ENCODE measurements at regions not wholly inside any gene's neighbourhood (a gene's known extent, or its start where the extent isn't known, plus 50 kb on each side); places are given as distances from the start of the nearest gene placed in this dataset.

DNA sequence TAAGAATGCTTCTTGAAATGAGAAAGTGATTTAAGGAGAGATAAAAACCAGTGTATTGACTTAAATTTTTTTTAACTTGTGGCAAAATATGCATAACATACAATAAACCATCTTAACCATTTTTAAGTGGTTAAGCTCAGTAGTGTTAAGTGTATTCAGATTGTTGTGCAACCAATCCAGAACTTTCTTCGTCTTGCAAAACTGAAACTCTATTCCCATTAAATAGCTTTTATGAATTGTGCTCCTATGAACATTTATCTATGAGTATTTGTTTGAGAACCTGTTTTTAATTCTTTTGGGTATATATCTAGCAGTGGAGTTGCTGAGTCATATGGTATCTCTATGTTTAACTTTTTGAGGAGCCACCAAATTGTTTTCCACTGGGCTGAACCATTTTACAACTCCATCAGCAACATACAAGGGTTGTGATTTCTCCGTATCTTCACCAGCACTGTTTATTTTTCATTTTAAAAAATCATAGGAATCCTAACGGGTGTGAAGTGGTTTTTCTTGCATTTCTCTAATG, 76.6 kb upstream of the ACTBL2 start:
- Mint-ChIP-seq H3K4me1 (no peaks in the 10 kb centered on the region), H3K27me3 (peaks cover 0 to 1% of the 10 kb centered on the region in 2 donors), H3K36me3 (no peaks in the 10 kb centered on the region), H3K27ac (no peak overlapping the region), H3K4me3 (no peak overlapping the region), H3K9me3 (no peaks in the 10 kb centered on the region)
- DNase-seq (no peak), ATAC-seq (replicated peaks) (no peak)

DNA sequence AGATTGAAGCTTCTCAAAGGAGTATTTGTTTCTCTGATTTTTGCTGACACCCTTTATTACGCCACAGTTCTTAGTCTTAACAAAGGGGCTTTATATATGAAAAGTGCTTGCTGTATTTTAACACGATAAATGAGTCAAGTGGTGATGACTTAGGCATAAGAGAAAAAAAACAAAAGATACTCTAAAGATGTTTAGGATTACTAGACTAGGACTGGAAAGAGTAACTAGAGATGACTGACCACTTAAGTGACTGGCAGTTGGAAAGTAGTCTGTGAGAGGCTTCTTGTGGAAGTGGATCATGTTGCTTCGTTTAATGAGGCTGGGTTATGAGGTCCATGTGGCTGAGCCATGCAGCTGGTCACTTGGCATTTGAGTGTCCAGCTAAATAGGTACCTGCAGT, 69.4 kb upstream of the ACTBL2 start:
- no peaks in the 10 kb centered on the region for H3K36me3 Mint-ChIP-seq
- H3K27ac Mint-ChIP-seq = no peak overlapping the region
- no peaks in the 10 kb centered on the region for H3K4me1 Mint-ChIP-seq
- DNase-seq (no peak), ATAC-seq (replicated peaks) (no peak)
- H3K4me3 Mint-ChIP-seq = no peak overlapping the region
- peaks cover 0 to 2% of the 10 kb centered on the region in 2 donors for H3K9me3 Mint-ChIP-seq
- H3K27me3 Mint-ChIP-seq = peaks cover 0 to 9% of the 10 kb centered on the region in 2 donors

DNA sequence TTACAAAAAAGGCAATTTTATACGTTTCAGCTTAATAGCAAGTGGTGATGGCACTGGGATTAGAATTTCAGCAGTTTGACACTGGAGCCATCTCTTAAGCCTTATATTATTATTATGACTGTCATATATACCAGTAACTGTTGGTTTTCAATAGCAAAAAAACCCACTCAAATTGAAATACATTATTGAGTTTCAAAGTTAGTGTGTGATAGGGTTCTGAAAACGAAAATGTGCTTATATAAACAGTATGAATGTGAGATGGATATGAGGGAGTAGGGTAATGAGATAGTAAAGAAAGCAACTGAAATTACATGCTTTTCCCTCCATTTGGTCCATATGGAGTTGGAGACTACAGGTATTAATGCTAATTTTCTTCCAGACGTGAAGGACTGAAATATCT, 68.6 kb upstream of the ACTBL2 start:
- Mint-ChIP-seq H3K27ac (no peak overlapping the region), H3K4me1 (no peaks in the 10 kb centered on the region), H3K4me3 (no peak overlapping the region), H3K9me3 (peaks cover 0 to 2% of the 10 kb centered on the region in 2 donors), H3K36me3 (no peaks in the 10 kb centered on the region), H3K27me3 (peaks cover 0 to 9% of the 10 kb centered on the region in 2 donors)
- DNase-seq = no peak
- no peak for ATAC-seq (replicated peaks)

DNA sequence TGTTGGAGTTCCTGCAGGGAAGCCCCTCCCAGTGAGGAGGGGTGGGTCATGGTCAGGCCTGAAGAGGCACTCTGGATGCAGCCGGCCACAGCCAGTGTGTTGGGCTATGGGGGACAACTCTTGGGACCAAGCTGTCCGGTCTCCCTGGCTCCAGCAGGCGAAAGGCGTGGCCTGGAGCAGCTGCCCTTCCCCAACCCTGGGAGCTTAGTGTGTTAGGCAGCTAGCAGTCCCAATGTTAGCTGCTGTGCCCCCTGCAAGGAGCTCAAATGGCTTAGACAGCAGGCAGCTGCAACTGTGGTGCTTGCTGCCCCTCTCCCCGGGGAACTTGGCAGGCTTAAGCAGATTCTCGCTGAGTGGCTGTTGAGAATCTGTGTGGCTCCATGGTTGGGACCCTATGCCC, 67.5 kb upstream of the ACTBL2 start:
- Mint-ChIP-seq H3K36me3 (no peaks in the 10 kb centered on the region), H3K4me1 (no peaks in the 10 kb centered on the region)

DNA sequence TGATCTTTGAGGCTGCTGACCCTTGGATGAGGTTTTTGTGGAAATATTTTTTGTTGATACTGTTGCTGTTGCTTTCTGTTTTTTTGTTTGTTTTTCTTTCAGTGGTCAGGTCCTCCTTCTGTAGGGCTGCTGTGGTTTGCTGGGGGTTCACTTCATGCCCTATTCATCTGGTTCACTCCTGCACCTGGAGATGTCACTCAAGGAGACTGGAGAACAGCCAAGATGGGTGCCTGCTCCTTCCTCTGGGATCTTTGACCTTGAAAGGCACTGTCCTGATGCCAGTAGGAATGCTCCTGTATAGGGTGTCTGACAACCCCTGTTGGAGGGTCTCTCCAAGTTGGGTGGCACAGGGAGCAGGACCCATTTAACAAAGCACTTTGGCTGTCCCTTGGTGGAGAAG, 67.0 kb upstream of the ACTBL2 start:
- Mint-ChIP-seq H3K4me3 (no peak overlapping the region), H3K27ac (no peak overlapping the region), H3K9me3 (peaks cover 0 to 2% of the 10 kb centered on the region in 2 donors), H3K36me3 (no peaks in the 10 kb centered on the region), H3K27me3 (peaks cover 0 to 9% of the 10 kb centered on the region in 2 donors), H3K4me1 (no peaks in the 10 kb centered on the region)
- ATAC-seq (replicated peaks) (no peak), DNase-seq (no peak)

More for the DNA sequence above, 67.5 kb upstream of the ACTBL2 start:
- Mint-ChIP-seq H3K27ac (no peak overlapping the region), H3K4me3 (no peak overlapping the region), H3K9me3 (peaks cover 0 to 2% of the 10 kb centered on the region in 2 donors), H3K27me3 (peaks cover 0 to 9% of the 10 kb centered on the region in 2 donors)
- no peak for DNase-seq
- ATAC-seq (replicated peaks) = no peak

DNA sequence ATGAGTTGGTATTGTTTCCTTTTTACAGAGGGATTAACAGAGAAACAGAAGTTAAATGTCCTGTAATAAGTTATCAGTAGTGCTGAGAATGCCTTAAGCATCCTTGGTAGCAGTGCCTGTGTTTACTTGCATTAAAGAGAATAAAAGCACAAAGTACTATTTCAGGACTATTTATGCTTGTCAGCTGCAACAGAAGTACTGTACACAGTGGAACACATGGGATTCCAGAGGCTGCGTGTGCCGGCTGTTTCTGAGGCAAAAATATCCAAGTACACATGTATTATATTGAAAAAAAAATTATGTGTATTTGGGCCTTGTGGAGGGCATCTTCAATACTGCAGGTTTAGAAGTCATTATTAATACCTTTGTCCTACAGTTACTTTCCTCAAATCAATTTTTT, 58.2 kb upstream of the ACTBL2 start:
- ATAC-seq (replicated peaks) (no peak), DNase-seq (no peak)
- no peaks in the 10 kb centered on the region for H3K36me3 Mint-ChIP-seq
- H3K9me3 Mint-ChIP-seq = no peaks in the 10 kb centered on the region
- H3K27me3 Mint-ChIP-seq = no peaks in the 10 kb centered on the region
- peaks cover 0 to 2% of the 10 kb centered on the region in 2 donors for H3K4me1 Mint-ChIP-seq
- H3K27ac Mint-ChIP-seq = no peak overlapping the region
- no peak overlapping the region for H3K4me3 Mint-ChIP-seq

DNA sequence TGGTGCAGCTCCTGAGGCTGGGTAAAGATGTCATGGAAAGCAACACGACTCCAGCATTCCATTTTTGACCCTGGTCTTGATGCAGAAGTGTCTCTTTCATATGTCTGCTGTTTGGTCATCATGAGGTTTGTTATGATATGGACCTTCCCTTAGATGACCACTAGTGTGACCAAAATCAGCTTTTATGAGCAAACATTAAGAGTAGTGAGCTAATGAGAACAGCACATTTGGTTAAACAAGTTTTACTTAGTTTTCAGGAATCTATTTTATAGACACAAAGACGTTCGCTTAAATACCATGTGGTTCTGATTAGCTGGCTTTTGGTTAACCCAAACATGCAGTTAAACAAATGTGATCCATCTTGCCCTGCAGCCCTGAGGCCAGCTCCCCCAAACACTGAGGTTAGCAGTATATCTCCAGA, 56.7 kb upstream of the ACTBL2 start:
- DNase-seq = no peak
- H3K9me3 Mint-ChIP-seq = no peaks in the 10 kb centered on the region
- no peaks in the 10 kb centered on the region for H3K27me3 Mint-ChIP-seq
- H3K4me1 Mint-ChIP-seq = peaks cover 0 to 2% of the 10 kb centered on the region in 2 donors
- no peaks in the 10 kb centered on the region for H3K36me3 Mint-ChIP-seq
- no peak overlapping the region for H3K27ac Mint-ChIP-seq
- no peak for ATAC-seq (replicated peaks)
- H3K4me3 Mint-ChIP-seq = no peak overlapping the region

DNA sequence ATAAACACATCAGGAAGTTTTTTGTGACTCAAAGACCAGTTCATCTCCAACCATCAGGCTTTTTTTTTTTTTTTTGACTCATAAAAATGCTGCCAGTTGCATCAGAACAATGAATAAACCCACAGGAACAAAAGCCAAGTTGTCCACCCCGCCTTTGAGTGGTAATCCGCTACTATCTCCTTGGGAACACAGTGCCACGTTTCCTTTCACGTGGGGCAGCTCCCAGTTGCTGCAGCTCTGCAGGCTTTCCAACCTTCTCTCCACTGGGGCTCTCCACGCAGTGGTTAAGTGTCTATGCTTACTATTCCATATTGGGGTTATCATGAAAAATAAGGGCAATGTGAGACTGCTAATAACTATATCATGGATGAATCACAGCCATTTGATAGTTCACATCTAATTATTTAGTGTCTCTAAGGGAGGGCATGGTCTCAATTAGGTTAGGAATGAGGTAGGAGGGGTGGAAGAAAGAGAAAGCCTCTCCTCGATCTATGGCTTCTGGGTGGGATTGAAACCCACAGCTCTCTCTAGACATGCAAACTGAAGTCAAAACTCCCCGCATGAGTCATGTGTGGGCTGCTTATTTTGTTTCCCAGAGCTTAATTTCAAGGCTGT, 55.8 kb upstream of the ACTBL2 start:
- no peak overlapping the region for H3K27ac Mint-ChIP-seq
- H3K4me3 Mint-ChIP-seq = no peak overlapping the region
- ATAC-seq (replicated peaks) = no peak
- no peaks in the 10 kb centered on the region for H3K36me3 Mint-ChIP-seq
- DNase-seq = no peak
- no peaks in the 10 kb centered on the region for H3K9me3 Mint-ChIP-seq
- no peaks in the 10 kb centered on the region for H3K27me3 Mint-ChIP-seq
- H3K4me1 Mint-ChIP-seq = peaks cover 0 to 2% of the 10 kb centered on the region in 2 donors

DNA sequence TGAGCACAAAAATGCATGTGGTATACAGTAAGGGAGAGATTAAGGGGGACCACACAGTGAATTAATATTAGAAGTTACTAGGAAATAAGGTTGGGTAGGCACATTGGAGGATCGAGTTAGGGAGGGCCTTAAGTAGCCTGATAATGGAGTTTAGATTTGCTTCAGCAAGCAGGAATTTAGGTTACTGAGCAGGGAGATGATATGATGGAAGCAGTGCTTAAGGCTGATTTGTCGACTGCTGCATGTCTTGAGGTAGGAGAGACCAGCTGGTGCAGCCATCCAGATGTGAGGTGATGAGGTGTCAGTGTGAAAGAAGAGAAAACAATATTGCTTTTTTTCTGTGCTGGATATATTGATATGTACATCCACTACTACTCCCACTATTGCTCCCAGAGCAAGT, 55.2 kb upstream of the ACTBL2 start:
- DNase-seq = no peak
- Mint-ChIP-seq H3K4me3 (no peak overlapping the region), H3K36me3 (no peaks in the 10 kb centered on the region), H3K4me1 (peaks cover 0 to 3% of the 10 kb centered on the region in 2 donors), H3K27ac (no peak overlapping the region), H3K27me3 (no peaks in the 10 kb centered on the region), H3K9me3 (no peaks in the 10 kb centered on the region)
- ATAC-seq (replicated peaks) = no peak

DNA sequence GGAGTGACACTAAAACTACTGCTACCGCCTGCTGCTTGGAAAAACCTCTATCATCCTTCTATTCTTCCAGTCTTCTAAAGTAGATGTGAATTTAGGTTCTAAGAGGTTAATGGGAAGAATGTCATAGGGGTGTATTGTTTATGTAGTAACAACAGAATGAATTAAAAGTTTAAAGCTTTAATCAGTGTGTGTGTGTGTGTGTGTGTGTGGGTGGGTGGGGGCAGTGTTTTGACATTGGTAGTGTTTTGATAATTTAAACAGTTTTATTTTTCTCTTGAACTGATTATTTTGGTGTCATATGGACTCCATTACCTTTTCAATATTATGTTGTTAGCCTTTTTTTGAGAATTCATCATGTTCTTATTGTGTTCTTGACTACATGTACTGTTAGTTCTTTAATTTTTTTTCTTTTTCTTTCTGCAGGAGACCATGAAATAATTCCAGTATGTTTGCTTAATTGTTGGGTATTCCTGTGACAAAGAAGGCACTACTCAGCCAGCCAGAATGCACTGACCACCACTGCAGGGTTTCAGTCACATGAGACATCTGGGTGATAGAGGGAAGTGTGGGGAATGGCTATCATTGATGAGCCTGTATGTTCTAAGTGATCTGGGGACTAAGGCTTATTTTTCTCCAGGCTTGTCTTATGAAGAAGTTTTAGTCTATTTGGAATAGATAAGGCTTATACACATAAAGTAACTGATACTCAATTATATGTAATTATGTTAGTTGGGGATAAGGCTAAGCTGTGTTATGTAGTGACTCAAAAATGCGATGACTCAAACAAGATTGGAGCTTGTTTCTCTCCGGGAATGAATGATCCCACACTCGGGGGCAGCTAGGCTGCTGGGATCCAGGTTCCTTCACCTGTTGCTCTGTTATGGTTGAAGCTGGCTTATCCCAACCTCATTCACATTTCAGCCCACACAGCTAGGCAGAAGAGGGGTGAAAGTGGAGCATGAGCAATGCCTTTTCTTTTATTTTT, 50.2 kb upstream of the ACTBL2 start:
- H3K4me1 Mint-ChIP-seq = peaks cover 16 to 26% of the 10 kb centered on the region in 2 donors
- H3K36me3 Mint-ChIP-seq = no peaks in the 10 kb centered on the region
- no peak for ATAC-seq (replicated peaks)
- H3K9me3 Mint-ChIP-seq = peaks cover 0 to 2% of the 10 kb centered on the region in 2 donors
- H3K27me3 Mint-ChIP-seq = peaks cover 0 to 7% of the 10 kb centered on the region in 2 donors
- no peak overlapping the region for H3K27ac Mint-ChIP-seq
- no peak for DNase-seq
- H3K4me3 Mint-ChIP-seq = no peak overlapping the region
